HepG2 (cell line): ENCODE measurements at regions not wholly inside any gene's neighbourhood (a gene's known extent, or its start where the extent isn't known, plus 50 kb on each side); places are given as distances from the start of the nearest gene placed in this dataset.

Experiments used
- ATAC-seq: fragments of 200-7000 bp; cut with Tn5 transposase; 3 replicates; pipeline ENCODE4 v1.9.1; 2020; ENCODE audit warnings: mild to moderate bottlenecking, moderate library complexity
- BruUV-seq: library from RNA; stranded (reverse); fragments of 400-500 nt; replicated peaks from 2 replicates; lab custom pipeline; 2021; lab: Mats Ljungman, UMichigan
- CTCF ChIA-PET: fragments of 300-600 bp; formaldehyde crosslinking; extraction: SDS; loops from one replicate; lab custom pipeline; 2021; ENCODE audit warnings: low total read pairs, inconsistent platforms, low intra/inter-chr PET ratio; lab: Yijun Ruan, JAX
- POLR2A ChIA-PET: fragments of 350-600 bp; sonication (Branson Sonifier 250); formaldehyde crosslinking; loops from one replicate; lab custom pipeline; 2020; ENCODE audit warnings: antibody characterized with exemption, inconsistent platforms; lab: Yijun Ruan, JAX
- DNase-seq: peaks from one replicate; pipeline ENCODE4 v3.0.0-alpha.2; 2015; ENCODE audit warnings: low spot score
- FAIRE-seq: peaks from 3 replicates; lab custom pipeline; 2011; peaks lifted over from hg19 to GRCh38; lab: Jason Lieb, UNC
- H2AFZ ChIP-seq: one replicate; pipeline ENCODE4 v1.6.1; 2011; ENCODE audit warnings: low read length, inconsistent platforms
- H3K27ac ChIP-seq: fragments of 300-600 bp; 3 replicates; pipeline ENCODE4 v1.8.0; 2011; ENCODE audit warnings: mixed run types, mild to moderate bottlenecking, mixed read lengths, low read length, inconsistent platforms; ENCODE audit not compliant: insufficient read depth; ENCODE audit errors: extremely low read length
- H3K27me3 ChIP-seq, 2 experiments: fragments of 200-600 bp in 1 of 2; 2 replicates in 1 of 2; 3 replicates in 1 of 2; pipeline versions ENCODE4 v1.6.0 to v1.8.0; 2011; ENCODE audit warnings: low read length in 2 of 2, mild to moderate bottlenecking in 2 of 2, moderate library complexity in 2 of 2, inconsistent platforms in 1 of 2; ENCODE audit not compliant: insufficient read depth in 2 of 2, control insufficient read depth in 1 of 2
- H3K36me3 ChIP-seq, 2 experiments: fragments of 200-600 bp in 1 of 2; replicated peaks in 1 of 2; 2 replicates in 1 of 2; 3 replicates in 1 of 2; pipeline versions ENCODE4 v1.5.1 to v1.8.0; 2011; ENCODE audit warnings: low read length in 2 of 2, inconsistent platforms in 1 of 2; ENCODE audit not compliant: insufficient read depth in 2 of 2, control insufficient read depth in 1 of 2
- H3K4me1 ChIP-seq: 2 replicates; pipeline ENCODE4 v1.5.1; 2012; ENCODE audit warnings: low read length, inconsistent platforms; ENCODE audit not compliant: insufficient read depth
- H3K4me2 ChIP-seq: 2 replicates; pipeline ENCODE4 v1.6.0; 2011; ENCODE audit warnings: low read depth, low read length, inconsistent platforms
- H3K4me3 ChIP-seq, 3 experiments: fragments of 200-600 bp in 1 of 3; sonication (generic), shearing (Covaris generic) in 1 of 3; replicated peaks in 1 of 3; 2 replicates each; pipeline ENCODE4 v1.5.1; 2011 to 2016; ENCODE audit warnings: low read length in 3 of 3, inconsistent platforms in 2 of 3, low read depth in 2 of 3, mild to moderate bottlenecking in 2 of 3, control low read depth in 1 of 3, mixed read lengths in 1 of 3; ENCODE audit not compliant: insufficient read depth in 1 of 3
- H3K79me2 ChIP-seq: one replicate; pipeline ENCODE4 v1.6.1; 2011; ENCODE audit warnings: low read length, inconsistent platforms; ENCODE audit not compliant: insufficient read depth
- H3K9ac ChIP-seq: 2 replicates; pipeline ENCODE4 v1.6.0; 2011; ENCODE audit warnings: mild to moderate bottlenecking, low read depth, low read length, inconsistent platforms; ENCODE audit not compliant: insufficient read depth
- H3K9me3 ChIP-seq: 2 replicates; pipeline ENCODE4 v1.5.1; 2012; ENCODE audit warnings: mild to moderate bottlenecking, low read length
- H4K20me1 ChIP-seq: 2 replicates; pipeline ENCODE4 v1.6.0; 2011; ENCODE audit warnings: inconsistent platforms, mild to moderate bottlenecking, low read length, moderate library complexity; ENCODE audit not compliant: insufficient read depth
- ETV6 ChIP-seq: sonication (generic); formaldehyde crosslinking; conservative IDR thresholded peaks from 2 replicates; pipeline ENCODE4 v1.4.0; 2020; ENCODE audit warnings: missing genetic modification reagents
- SMC3 ChIP-seq: IDR thresholded peaks from 2 replicates; pipeline ENCODE4 v1.6.1; 2011; ENCODE audit warnings: low read length, improper control_type of control experiment
- ZBTB10 ChIP-seq: sonication (generic); formaldehyde crosslinking; IDR thresholded peaks from 2 replicates; pipeline ENCODE4 v1.4.0; 2020; ENCODE audit warnings: missing genetic modification reagents, borderline replicate concordance
- ZBTB49 ChIP-seq: sonication (generic); formaldehyde crosslinking; IDR thresholded peaks from 2 replicates; pipeline ENCODE4 v1.4.0; 2020; ENCODE audit warnings: missing genetic modification reagents, borderline replicate concordance
- ZNF34 ChIP-seq: sonication (generic); formaldehyde crosslinking; IDR thresholded peaks from 2 replicates; pipeline ENCODE4 v1.4.0; 2020; ENCODE audit warnings: mild to moderate bottlenecking, missing genetic modification reagents, borderline replicate concordance
- WGBS: methylation state at CpG from one replicate; pipeline ENCODE4 v1.1.6; 2017; ENCODE audit warnings: low lambda C conversion rate; 5-methylcytosine and 5-hydroxymethylcytosine counted together
- in situ Hi-C: cut with HindIII; loops from 2 replicates; pipeline ENCODE4 v1.10.0; 2017; ENCODE audit warnings: low pct_unique_long_range_greater_than_20kb; ENCODE audit not compliant: extremely low pct_ligation_motif_present
- intact Hi-C: fragments of 100-400 bp; cut with micrococcal nuclease; formaldehyde crosslinking; loops from one replicate; pipeline ENCODE4 v1.10.0; 2022; ENCODE audit not compliant: unreplicated experiment
- TF ChIP-seq, protein P1 (sequence below): sonication (generic); formaldehyde crosslinking; IDR thresholded peaks from 2 replicates; pipeline ENCODE4 v1.4.0; 2020; ENCODE audit warnings: missing genetic modification reagents; ENCODE audit errors: not compliant biosample characterization

- WGBS: 34% methylated on average over 5 of the region's 5 CpGs
- TF ChIP-seq, protein P1, sequence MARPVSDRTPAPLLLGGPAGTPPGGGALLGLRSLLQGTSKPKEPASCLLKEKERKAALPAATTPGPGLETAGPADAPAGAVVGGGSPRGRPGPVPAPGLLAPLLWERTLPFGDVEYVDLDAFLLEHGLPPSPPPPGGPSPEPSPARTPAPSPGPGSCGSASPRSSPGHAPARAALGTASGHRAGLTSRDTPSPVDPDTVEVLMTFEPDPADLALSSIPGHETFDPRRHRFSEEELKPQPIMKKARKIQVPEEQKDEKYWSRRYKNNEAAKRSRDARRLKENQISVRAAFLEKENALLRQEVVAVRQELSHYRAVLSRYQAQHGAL: no peak
- TF ChIP-seq ETV6 (CRISPR knock-in tag): no peak
- TF ChIP-seq ZBTB49 (CRISPR knock-in tag): no peak
- TF ChIP-seq ZBTB10 (CRISPR knock-in tag): no peak
- no peak for TF ChIP-seq SMC3
- TF ChIP-seq ZNF34 (CRISPR knock-in tag): no peak
- POLR2A ChIA-PET: no interaction called here
Measured at GRCh38 chr5:162624110-162624509, 556.5 kb downstream of the GABRG2 start.

More at GRCh38 chr5:162624110-162624509, 556.5 kb downstream of the GABRG2 start:
- Histone ChIP-seq H3K9ac (no peak overlapping the region), H3K4me1 (no peaks in the 10 kb centered on the region), H3K4me2 (no peak overlapping the region), H3K27me3 (no peaks in the 10 kb centered on the region), H2AFZ (no peak overlapping the region), H3K79me2 (no peaks in the 10 kb centered on the region), H3K36me3 (no peaks in the 10 kb centered on the region), H4K20me1 (no peaks in the 10 kb centered on the region), H3K4me3 (no peak overlapping the region), H3K27ac (no peak overlapping the region), H3K9me3 (peaks cover 77% of the 10 kb centered on the region)
- DNase-seq (no peak), ATAC-seq (no peak), FAIRE-seq (no peak)
- intact Hi-C loops: no loop called here
- CTCF ChIA-PET: no interaction called here
- in situ Hi-C loops: no loop called here
- no TSS peak for BruUV-seq
